ENCODE measurements at regions not wholly inside any gene's neighbourhood (a gene's known extent, or its start where the extent isn't known, plus 50 kb on each side); places are given as distances from the start of the nearest gene placed in this dataset.

GRCh38 chr12:82040987-82041743 is 282.0 kb upstream of the PPFIA2 start:
- no peaks in the 10 kb centered on the region for H3K4me1 ChIP-seq (ENCODE audit: control insufficient read depth in 2 of 3, insufficient read depth in 2 of 3, low read depth in 1 of 3, low read length in 3 of 3)
- no peak overlapping the region for H3K4me3 ChIP-seq (ENCODE audit: low read length in 3 of 3)
- H3K36me3 ChIP-seq (ENCODE audit: control insufficient read depth in 2 of 3, insufficient read depth in 3 of 3, low read length in 3 of 3) = no peaks in the 10 kb centered on the region
- no peaks in the 10 kb centered on the region for H3K9me3 ChIP-seq (ENCODE audit: control insufficient read depth in 2 of 3, insufficient read depth in 1 of 3, low read length in 3 of 3)
- FAIRE-seq (no peak), DNase-seq (no peak)
- no peaks in the 10 kb centered on the region for H3K27me3 ChIP-seq (ENCODE audit: control insufficient read depth, insufficient read depth, low read length)
- intact Hi-C loops (cut with DNase I) = no loop called here
- no peak overlapping the region for H3K9ac ChIP-seq (ENCODE audit: low read length in 3 of 3)
- H3K27ac ChIP-seq (ENCODE audit: low read depth in 2 of 2, low read length in 2 of 2) = no peak overlapping the region
- TF ChIP-seq, protein P1, sequence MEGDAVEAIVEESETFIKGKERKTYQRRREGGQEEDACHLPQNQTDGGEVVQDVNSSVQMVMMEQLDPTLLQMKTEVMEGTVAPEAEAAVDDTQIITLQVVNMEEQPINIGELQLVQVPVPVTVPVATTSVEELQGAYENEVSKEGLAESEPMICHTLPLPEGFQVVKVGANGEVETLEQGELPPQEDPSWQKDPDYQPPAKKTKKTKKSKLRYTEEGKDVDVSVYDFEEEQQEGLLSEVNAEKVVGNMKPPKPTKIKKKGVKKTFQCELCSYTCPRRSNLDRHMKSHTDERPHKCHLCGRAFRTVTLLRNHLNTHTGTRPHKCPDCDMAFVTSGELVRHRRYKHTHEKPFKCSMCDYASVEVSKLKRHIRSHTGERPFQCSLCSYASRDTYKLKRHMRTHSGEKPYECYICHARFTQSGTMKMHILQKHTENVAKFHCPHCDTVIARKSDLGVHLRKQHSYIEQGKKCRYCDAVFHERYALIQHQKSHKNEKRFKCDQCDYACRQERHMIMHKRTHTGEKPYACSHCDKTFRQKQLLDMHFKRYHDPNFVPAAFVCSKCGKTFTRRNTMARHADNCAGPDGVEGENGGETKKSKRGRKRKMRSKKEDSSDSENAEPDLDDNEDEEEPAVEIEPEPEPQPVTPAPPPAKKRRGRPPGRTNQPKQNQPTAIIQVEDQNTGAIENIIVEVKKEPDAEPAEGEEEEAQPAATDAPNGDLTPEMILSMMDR (IDR thresholded peaks at IDR 0.05; ENCODE audit: borderline replicate concordance, extremely low read depth, insufficient read depth) = no peak

GRCh38 chr12:82034769-82035168 is 275.6 kb upstream of the PPFIA2 start:
- Histone ChIP-seq H3K27me3 (ENCODE audit: control insufficient read depth, insufficient read depth, low read length) (no peaks in the 10 kb centered on the region), H3K4me3 (ENCODE audit: low read length in 3 of 3) (no peak overlapping the region), H3K36me3 (ENCODE audit: control insufficient read depth in 2 of 3, insufficient read depth in 3 of 3, low read length in 3 of 3) (no peaks in the 10 kb centered on the region), H3K4me1 (ENCODE audit: control insufficient read depth in 2 of 3, insufficient read depth in 2 of 3, low read depth in 1 of 3, low read length in 3 of 3) (no peaks in the 10 kb centered on the region), H3K9me3 (ENCODE audit: control insufficient read depth in 2 of 3, insufficient read depth in 1 of 3, low read length in 3 of 3) (peaks cover 0 to 4% (median 0%) of the 10 kb centered on the region in 3 donors), H3K9ac (ENCODE audit: low read length in 3 of 3) (no peak overlapping the region), H3K27ac (ENCODE audit: low read depth in 2 of 2, low read length in 2 of 2) (no peak overlapping the region)
- TF ChIP-seq, protein P1 (IDR thresholded peaks at IDR 0.05; ENCODE audit: borderline replicate concordance, extremely low read depth, insufficient read depth) = no peak
- no peak for FAIRE-seq
- intact Hi-C loops (cut with DNase I) = no loop called here
- no peak for DNase-seq

- Histone ChIP-seq H3K4me1 (ENCODE audit: control insufficient read depth in 2 of 3, insufficient read depth in 2 of 3, low read depth in 1 of 3, low read length in 3 of 3) (no peaks in the 10 kb centered on the region), H3K4me3 (ENCODE audit: low read length in 3 of 3) (no peak overlapping the region), H3K9me3 (ENCODE audit: control insufficient read depth in 2 of 3, insufficient read depth in 1 of 3, low read length in 3 of 3) (peaks cover 0 to 4% (median 0%) of the 10 kb centered on the region in 3 donors), H3K27ac (ENCODE audit: low read depth in 2 of 2, low read length in 2 of 2) (no peak overlapping the region), H3K27me3 (ENCODE audit: control insufficient read depth, insufficient read depth, low read length) (no peaks in the 10 kb centered on the region), H3K9ac (ENCODE audit: low read length in 3 of 3) (no peak overlapping the region), H3K36me3 (ENCODE audit: control insufficient read depth in 2 of 3, insufficient read depth in 3 of 3, low read length in 3 of 3) (no peaks in the 10 kb centered on the region)
- TF ChIP-seq, protein P1 (IDR thresholded peaks at IDR 0.05; ENCODE audit: borderline replicate concordance, extremely low read depth, insufficient read depth) = no peak
- DNase-seq (no peak), FAIRE-seq (no peak)
- intact Hi-C loops (cut with DNase I) = no loop called here
These were observed 270.8 kb upstream of the PPFIA2 start for GRCh38 chr12:82029936-82030335.
